ENCODE measurements at regions not wholly inside any gene's neighbourhood (a gene's known extent, or its start where the extent isn't known, plus 50 kb on each side); places are given as distances from the start of the nearest gene placed in this dataset.
"Not testable (repeated sequence)": the region's sequence is repeated elsewhere in the genome, so short reads cannot be mapped to it uniquely, and the experiment has no call there.

DNA sequence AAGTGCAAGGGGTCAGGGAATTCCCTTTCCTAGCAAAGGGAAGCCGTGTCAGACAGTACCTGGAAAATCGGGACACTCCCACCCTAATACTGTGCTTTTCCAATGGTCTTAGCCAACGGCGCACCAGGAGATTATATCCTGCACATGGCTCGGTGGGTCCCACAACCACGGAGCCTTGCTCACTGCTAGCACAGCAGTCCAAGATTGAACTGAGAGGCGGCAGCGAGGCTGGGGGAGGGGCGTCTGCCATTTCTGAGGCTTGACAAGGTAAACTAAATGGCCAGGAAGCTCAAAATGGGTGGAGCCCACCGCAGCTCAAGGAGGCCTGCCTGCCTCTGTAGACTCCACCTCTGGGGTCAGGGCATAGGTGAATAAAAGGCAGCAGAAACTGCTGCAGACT lies 76.5 kb upstream of the LINC00632 start:
- not testable (repeated sequence) for DNase-seq

DNA sequence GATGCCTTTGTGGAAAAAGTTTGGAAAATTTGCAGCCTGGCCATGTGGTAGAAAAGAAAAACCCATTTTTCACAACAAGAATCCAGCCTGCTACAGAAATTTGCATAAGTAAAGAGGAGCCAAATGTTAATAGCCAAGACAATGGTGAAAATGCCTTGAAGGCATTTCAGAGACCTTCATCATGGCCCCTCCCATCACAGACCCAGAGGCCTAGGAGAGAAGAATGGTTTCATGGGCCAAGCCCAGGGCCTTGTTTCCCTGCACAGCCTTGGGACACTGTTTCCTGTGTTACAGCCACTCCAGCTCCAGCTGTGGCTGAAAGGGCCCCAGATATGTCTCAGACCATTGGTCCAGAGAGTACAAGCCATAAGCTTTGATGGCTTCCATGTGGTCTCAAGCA lies 101.4 kb upstream of the LINC00632 start:
- no peak for DNase-seq

DNA sequence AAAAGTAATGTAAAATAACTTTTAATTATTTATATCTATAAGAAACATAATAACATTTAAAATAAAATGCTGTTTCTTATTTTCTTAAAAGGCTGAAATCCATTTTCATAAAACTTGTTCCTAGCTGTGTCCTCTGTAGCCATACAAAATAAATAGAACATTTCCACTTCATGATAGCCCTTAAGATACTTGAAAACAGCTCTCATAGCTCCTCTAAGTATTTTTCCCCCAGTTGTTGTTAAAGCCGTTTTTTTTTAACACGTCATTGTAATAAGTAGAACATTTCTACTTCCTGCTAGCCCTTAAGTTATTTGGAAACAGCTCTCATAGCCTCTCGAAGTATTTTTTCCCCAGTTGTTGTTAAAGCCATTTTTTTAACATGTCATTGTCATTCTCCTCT lies 97.3 kb upstream of the SOX3 start:
- DNase-seq: no peak

DNA sequence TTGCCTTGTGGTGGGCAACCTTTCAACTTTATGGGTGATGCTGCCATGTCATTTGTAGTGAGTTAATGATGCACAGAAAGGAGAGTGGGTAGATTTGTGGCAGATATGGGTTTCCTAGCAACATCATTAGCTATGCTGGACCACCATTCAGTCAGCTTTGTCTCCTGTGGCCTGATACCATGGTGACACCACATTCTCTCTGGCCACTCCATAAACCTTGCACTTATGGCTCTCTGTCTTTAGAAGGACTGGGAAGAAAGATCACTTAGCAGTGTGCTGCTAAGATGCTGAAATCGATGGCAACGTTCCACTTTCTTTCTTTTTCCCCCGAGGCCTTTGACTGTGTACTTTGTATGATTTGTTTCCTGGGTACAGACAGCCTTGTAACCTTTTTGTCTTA lies 95.0 kb upstream of the SOX3 start:
- DNase-seq: no peak

DNA sequence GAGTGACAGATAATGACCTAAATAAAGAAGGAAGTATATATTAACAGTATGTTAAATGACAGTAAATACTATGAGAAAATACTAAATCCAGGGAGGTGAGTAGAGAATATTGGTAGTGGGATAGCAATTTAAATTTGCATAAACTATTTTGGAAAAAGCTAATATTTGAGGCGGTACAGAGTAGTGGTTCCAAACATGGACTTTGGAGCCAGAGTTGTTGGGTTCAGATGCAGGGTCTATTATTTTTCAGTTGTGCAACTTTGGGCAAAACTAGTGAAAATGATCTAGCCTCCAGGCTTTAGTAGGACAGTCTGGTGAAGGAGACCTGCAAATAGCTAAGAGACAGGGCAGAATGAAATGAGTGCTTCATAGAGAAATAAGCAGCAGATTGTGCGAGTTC lies 84.8 kb upstream of the SOX3 start:
- DNase-seq: no peak

DNA sequence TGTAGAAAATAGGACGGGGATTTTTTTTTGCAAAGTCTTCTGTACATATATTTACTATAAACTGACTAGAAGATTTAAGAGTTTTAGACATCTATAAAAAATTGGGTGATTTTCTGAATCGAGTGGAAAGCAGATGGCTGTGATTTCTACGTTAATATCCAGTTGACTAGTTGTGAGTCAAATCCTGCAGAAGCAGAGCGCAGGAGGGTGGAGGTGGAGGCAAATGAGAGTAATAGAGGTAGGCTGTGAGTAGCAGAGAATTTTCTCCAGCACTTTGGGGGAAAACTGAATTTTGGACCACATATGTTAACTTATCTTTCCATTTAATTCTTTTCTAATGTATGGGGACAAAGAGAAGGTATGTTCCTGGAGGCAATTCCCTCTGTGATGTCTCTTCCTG lies 82.1 kb upstream of the SOX3 start:
- DNase-seq: no peak

DNA sequence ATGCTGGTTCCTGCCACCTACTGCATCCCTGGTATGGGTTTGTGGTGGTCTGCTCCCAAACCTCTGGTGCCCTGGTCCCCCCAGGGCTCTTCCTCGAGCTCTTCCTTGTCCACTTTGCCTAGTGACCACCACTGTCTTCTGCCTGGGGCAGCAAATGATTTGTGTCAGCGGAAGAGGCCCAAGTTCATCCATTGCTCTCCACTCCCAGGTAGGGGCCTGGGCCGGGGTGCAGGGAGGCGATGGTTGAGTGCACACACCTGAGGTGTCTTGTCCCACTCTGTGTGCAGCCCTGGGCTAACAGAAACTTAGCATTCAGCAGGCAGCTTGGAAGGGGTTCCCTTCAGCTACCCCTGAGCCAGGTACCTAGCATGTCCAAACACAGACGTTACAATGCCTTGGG lies 75.6 kb upstream of the SOX3 start:
- DNase-seq: peak; percentile 4

DNA sequence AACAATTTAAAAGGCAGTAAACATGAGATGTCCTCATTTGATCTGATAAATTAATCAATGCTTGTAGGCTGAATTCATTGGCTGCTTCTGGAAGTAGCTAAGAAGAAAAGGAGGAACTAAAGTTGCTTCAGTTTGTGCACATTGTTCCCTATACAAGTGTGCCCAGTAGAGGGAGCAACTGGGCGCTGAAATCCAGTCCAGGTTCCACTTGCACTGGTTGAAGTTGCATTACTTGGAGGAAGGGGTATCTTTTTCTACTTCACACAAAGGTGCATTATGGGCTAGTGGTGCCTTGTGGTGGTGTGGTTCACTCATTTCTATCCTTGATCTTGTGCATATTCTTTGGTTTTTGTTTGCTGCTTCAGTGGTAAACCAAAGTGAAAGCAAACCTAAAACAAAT lies 67.9 kb upstream of the SOX3 start:
- DNase-seq: no peak

DNA sequence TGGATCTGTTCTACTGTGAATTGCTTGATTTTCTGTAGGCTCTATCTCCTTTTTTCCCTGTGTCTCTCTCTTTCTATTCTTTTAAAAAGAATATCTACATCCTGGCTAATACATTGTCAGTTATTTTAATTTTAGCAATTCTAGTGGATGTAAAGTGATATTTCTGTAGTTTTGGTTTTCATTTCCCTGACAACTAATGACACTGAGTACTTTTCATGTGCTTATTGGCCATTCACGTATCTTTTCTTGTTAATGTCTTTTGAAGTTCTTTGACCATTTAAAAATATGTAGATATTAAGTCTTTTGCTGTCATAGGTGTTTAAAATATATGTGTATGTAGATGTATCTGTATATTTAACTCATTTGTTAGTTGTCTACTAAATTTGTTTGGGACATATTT lies 59.0 kb upstream of the SOX3 start:
- no peak for DNase-seq

Measured in activated gamma-delta T cell (primary cell).